IMR-90 (cell line): ENCODE measurements at regions not wholly inside any gene's neighbourhood (a gene's known extent, or its start where the extent isn't known, plus 50 kb on each side); places are given as distances from the start of the nearest gene placed in this dataset.

ENCODE experiments used
- POLR2A ChIP-seq: IDR thresholded peaks from 2 replicates; pipeline ENCODE4 v1.6.1; 2012; ENCODE audit warnings: mild to moderate bottlenecking, low read depth, low read length
- RAD21 ChIP-seq: IDR thresholded peaks from 2 replicates; pipeline ENCODE4 v1.6.1; 2012; ENCODE audit warnings: low read length, improper control_type of control experiment

GRCh38 chr4:32830160-32830559 is 2110.0 kb downstream of the PCDH7 start:
- TF ChIP-seq POLR2A (no peak), RAD21 (no peak)
